Inflammatory macrophage (primary cell): ENCODE measurements at regions not wholly inside any gene's neighbourhood (a gene's known extent, or its start where the extent isn't known, plus 50 kb on each side); places are given as distances from the start of the nearest gene placed in this dataset.
"Not testable (repeated sequence)": the region's sequence is repeated elsewhere in the genome, so short reads cannot be mapped to it uniquely, and the experiment has no call there.

ENCODE experiments used
- DNase-seq, 2 donors: peaks; one replicate each; pipeline ENCODE4 v3.0.0-alpha.2; 2020 to 2022

GRCh38 chr1:221477252-221477651 is 264.6 kb downstream of the DUSP10 start:
- no peak for DNase-seq

GRCh38 chr1:221478050-221478949 is 263.6 kb downstream of the DUSP10 start:
- peak; percentile 28 to 60 for DNase-seq

- no peak for DNase-seq
Measured at GRCh38 chr1:221487781-221488524, 253.9 kb downstream of the DUSP10 start.

- DNase-seq, result no peak
Measured at GRCh38 chr1:221488550-221488949, 253.3 kb downstream of the DUSP10 start.

- no peak for DNase-seq
Measured at GRCh38 chr1:221494670-221495069, 247.2 kb downstream of the DUSP10 start.

- DNase-seq, result no peak
Measured at GRCh38 chr1:221497046-221497445, 244.8 kb downstream of the DUSP10 start.

GRCh38 chr1:221503268-221503667 is 238.6 kb downstream of the DUSP10 start:
- no peak for DNase-seq

- DNase-seq, result no peak
Measured at GRCh38 chr1:221509575-221510355, 232.1 kb downstream of the DUSP10 start.

GRCh38 chr1:221510793-221511503 is 230.9 kb downstream of the DUSP10 start:
- DNase-seq, result no peak

GRCh38 chr1:221511797-221512196 is 230.1 kb downstream of the DUSP10 start:
- DNase-seq, result no peak

GRCh38 chr1:221514806-221515205 is 227.1 kb downstream of the DUSP10 start:
- peak; percentile 45 to 56 for DNase-seq

GRCh38 chr1:221515496-221515895 is 226.4 kb downstream of the DUSP10 start:
- DNase-seq, result no peak

- peak; percentile 62 to 74 for DNase-seq
Measured at GRCh38 chr1:221517961-221518360, 223.9 kb downstream of the DUSP10 start.

- no peak for DNase-seq
Measured at GRCh38 chr1:221520250-221520649, 221.6 kb downstream of the DUSP10 start.

- DNase-seq, result no peak
Measured at GRCh38 chr1:221521686-221522085, 220.2 kb downstream of the DUSP10 start.

GRCh38 chr1:221522529-221522940 is 219.4 kb downstream of the DUSP10 start:
- no peak for DNase-seq

GRCh38 chr1:221525749-221526148 is 216.1 kb downstream of the DUSP10 start:
- no peak for DNase-seq

GRCh38 chr1:221527302-221527701 is 214.6 kb downstream of the DUSP10 start:
- DNase-seq, result no peak

GRCh38 chr1:221527886-221528624 is 213.8 kb downstream of the DUSP10 start:
- no peak for DNase-seq

GRCh38 chr1:221530159-221530558 is 211.7 kb downstream of the DUSP10 start:
- DNase-seq, result not testable (repeated sequence)

GRCh38 chr1:221530791-221531190 is 211.1 kb downstream of the DUSP10 start:
- no peak for DNase-seq
